Loucy (cell line): ENCODE measurements at regions not wholly inside any gene's neighbourhood (a gene's known extent, or its start where the extent isn't known, plus 50 kb on each side); places are given as distances from the start of the nearest gene placed in this dataset.

ENCODE experiments used
- H2AFZ ChIP-seq: fragments of 200-600 bp; sonication (generic); 2 replicates; pipeline ENCODE4 v1.6.0; 2016; ENCODE audit warnings: antibody characterized with exemption, mild to moderate bottlenecking, low read length, moderate library complexity
- H3F3A ChIP-seq: fragments of 200-600 bp; 2 replicates; pipeline ENCODE4 v1.6.0; 2016; ENCODE audit warnings: antibody characterized with exemption, low read depth, mild to moderate bottlenecking
- H3K27me3 ChIP-seq: fragments of 200-600 bp; sonication (generic); 2 replicates; pipeline ENCODE4 v1.6.1; 2014; ENCODE audit warnings: low read length, mild to moderate bottlenecking; ENCODE audit not compliant: insufficient read depth, poor library complexity, severe bottlenecking
- H3K36me3 ChIP-seq: fragments of 200-600 bp; sonication (generic); 2 replicates; pipeline ENCODE4 v1.6.1; 2016; ENCODE audit warnings: low read length; ENCODE audit not compliant: insufficient read depth
- H3K4me1 ChIP-seq: fragments of 200-600 bp; sonication (generic); 2 replicates; pipeline ENCODE4 v1.5.1; 2014; ENCODE audit warnings: low read length, mild to moderate bottlenecking; ENCODE audit not compliant: insufficient read depth, poor library complexity, severe bottlenecking
- H3K4me2 ChIP-seq: fragments of 200-600 bp; sonication (generic); 2 replicates; pipeline ENCODE4 v1.6.0; 2014; ENCODE audit warnings: antibody characterized with exemption, low read length, low read depth, mild to moderate bottlenecking; ENCODE audit not compliant: poor library complexity, severe bottlenecking
- H3K4me3 ChIP-seq: fragments of 200-600 bp; sonication (generic); 2 replicates; pipeline ENCODE4 v1.5.1; 2014; ENCODE audit warnings: low read length, mild to moderate bottlenecking, mixed read lengths; ENCODE audit not compliant: poor library complexity, severe bottlenecking
- H3K79me2 ChIP-seq: fragments of 200-600 bp; sonication (generic); 2 replicates; pipeline ENCODE4 v1.6.1; 2014; ENCODE audit warnings: low read length; ENCODE audit not compliant: insufficient read depth
- H3K9ac ChIP-seq: fragments of 200-600 bp; sonication (generic); 2 replicates; pipeline ENCODE4 v1.6.0; 2014; ENCODE audit warnings: mild to moderate bottlenecking, low read depth, low read length, moderate library complexity; ENCODE audit not compliant: poor library complexity, severe bottlenecking
- H3K9me2 ChIP-seq: fragments of 200-600 bp; sonication (generic); replicated peaks from 2 replicates; pipeline ENCODE4 v1.6.1; 2016; ENCODE audit warnings: low read depth, low read length, mixed read lengths
- H3K9me3 ChIP-seq: fragments of 200-600 bp; sonication (generic); 2 replicates; pipeline ENCODE4 v1.6.1; 2014; ENCODE audit warnings: mild to moderate bottlenecking, antibody characterized with exemption, low read length, low read depth; ENCODE audit not compliant: insufficient read depth
- H4K20me1 ChIP-seq: fragments of 200-600 bp; sonication (generic); 2 replicates; pipeline ENCODE4 v1.6.0; 2014; ENCODE audit warnings: antibody characterized with exemption, low read length, mild to moderate bottlenecking; ENCODE audit not compliant: insufficient read depth, poor library complexity, severe bottlenecking
- CTCF ChIP-seq: fragments of 200-600 bp; sonication (generic); conservative IDR thresholded peaks from 2 replicates; pipeline ENCODE4 v1.5.1; 2014; ENCODE audit warnings: mild to moderate bottlenecking, antibody characterized with exemption, low read length
- EZH2phosphoT487 ChIP-seq: fragments of 200-600 bp; IDR thresholded peaks from 2 replicates; pipeline ENCODE4 v1.6.1; 2018; ENCODE audit warnings: antibody characterized with exemption, mild to moderate bottlenecking, moderate library complexity, borderline replicate concordance

DNA sequence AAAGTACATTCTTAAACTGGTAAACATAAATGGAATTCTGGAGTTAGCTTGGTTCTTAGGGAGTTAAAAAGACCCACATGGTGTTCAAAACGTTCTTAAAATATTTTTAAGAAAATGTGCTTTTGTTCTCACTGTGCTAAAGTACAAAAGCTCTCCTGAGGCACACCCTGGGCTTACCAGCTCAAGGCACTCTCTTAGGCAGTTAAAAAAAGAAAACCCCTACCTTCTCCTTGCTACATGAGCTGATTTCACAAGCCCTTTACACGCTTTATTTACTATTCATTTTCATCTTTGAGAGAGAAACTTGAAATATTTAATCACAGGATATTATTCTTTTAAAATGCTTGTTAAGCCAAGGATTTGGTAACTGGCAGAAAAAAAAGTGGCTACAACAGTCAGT, 723.3 kb upstream of the GRAMD2B start:
- TF ChIP-seq CTCF (no peak), EZH2phosphoT487 (no peak)

DNA sequence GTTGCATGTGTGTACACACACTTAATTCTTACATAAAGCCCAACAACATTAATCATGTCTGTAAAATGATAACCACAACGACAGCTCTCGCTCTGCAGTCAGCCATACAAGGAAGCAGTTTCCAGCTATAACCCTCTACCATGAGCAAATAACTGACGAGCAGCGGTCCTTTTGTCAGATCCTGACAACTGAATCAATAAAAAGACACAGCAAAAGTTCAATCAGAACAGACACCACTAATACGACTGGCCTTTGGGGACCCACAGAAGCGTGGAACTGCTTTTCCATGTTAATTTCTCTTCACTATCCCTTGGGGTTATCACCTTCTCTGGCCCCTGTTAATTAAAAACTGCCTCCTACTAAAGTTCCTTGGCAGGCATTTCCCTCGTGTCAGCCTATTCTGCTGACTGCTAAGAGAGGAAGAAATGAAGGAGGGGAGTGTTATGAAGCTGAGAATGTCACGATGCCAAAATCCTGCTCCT, 722.8 kb upstream of the GRAMD2B start:
- Histone ChIP-seq H4K20me1 (no peaks in the 10 kb centered on the region), H3K36me3 (no peaks in the 10 kb centered on the region), H3K4me2 (peak overlapping the region; percentile 27), H2AFZ (peak overlapping the region; percentile 73; the same call in 1 of the 2 replicates), H3K9me3 (no peaks in the 10 kb centered on the region), H3K9me2 (no peaks in the 10 kb centered on the region), H3K4me3 (no peak overlapping the region), H3K4me1 (no peaks in the 10 kb centered on the region), H3K27me3 (no peaks in the 10 kb centered on the region), H3K79me2 (no peaks in the 10 kb centered on the region), H3F3A (no peaks in the 10 kb centered on the region), H3K9ac (no peak overlapping the region)
- no peak for TF ChIP-seq EZH2phosphoT487
- no peak for TF ChIP-seq CTCF

More for the DNA sequence above, 723.3 kb upstream of the GRAMD2B start:
- no peaks in the 10 kb centered on the region for H4K20me1 ChIP-seq
- no peaks in the 10 kb centered on the region for H3F3A ChIP-seq
- no peaks in the 10 kb centered on the region for H3K79me2 ChIP-seq
- no peaks in the 10 kb centered on the region for H3K4me1 ChIP-seq
- no peak overlapping the region for H3K9ac ChIP-seq
- no peak overlapping the region for H3K4me3 ChIP-seq
- H3K4me2 ChIP-seq, result no peak overlapping the region
- H3K36me3 ChIP-seq, result no peaks in the 10 kb centered on the region
- H3K27me3 ChIP-seq, result no peaks in the 10 kb centered on the region
- H3K9me2 ChIP-seq, result no peaks in the 10 kb centered on the region
- H2AFZ ChIP-seq, result peak overlapping the region; percentile 64; the same call in 1 of the 2 replicates
- H3K9me3 ChIP-seq, result no peaks in the 10 kb centered on the region

- no peaks in the 10 kb centered on the region for H3K27me3 ChIP-seq
- H3K4me3 ChIP-seq, result no peak overlapping the region
These were observed 719.6 kb upstream of the GRAMD2B start for GRCh38 chr5:125703616-125704015.

More at GRCh38 chr5:125703616-125704015, 719.6 kb upstream of the GRAMD2B start:
- Histone ChIP-seq H3K9ac (no peak overlapping the region), H4K20me1 (no peaks in the 10 kb centered on the region), H3K9me3 (no peaks in the 10 kb centered on the region), H3K4me2 (no peak overlapping the region), H3K79me2 (no peaks in the 10 kb centered on the region), H3K36me3 (no peaks in the 10 kb centered on the region), H3K9me2 (no peaks in the 10 kb centered on the region), H2AFZ (no peak overlapping the region), H3K4me1 (no peaks in the 10 kb centered on the region), H3F3A (no peaks in the 10 kb centered on the region)
- TF ChIP-seq CTCF, result no peak
- no peak for TF ChIP-seq EZH2phosphoT487
